ENCODE measurements at regions not wholly inside any gene's neighbourhood (a gene's known extent, or its start where the extent isn't known, plus 50 kb on each side); places are given as distances from the start of the nearest gene placed in this dataset.
"Not testable (repeated sequence)": the region's sequence is repeated elsewhere in the genome, so short reads cannot be mapped to it uniquely, and the experiment has no call there.

- TF ChIP-seq CTCF (IDR thresholded peaks at IDR 0.05); ZNF512 (CRISPR knock-in tag; IDR thresholded peaks at IDR 0.05; ENCODE audit: borderline replicate concordance); IRF1 (CRISPR knock-in tag; IDR thresholded peaks at IDR 0.05); PREB (CRISPR knock-in tag; IDR thresholded peaks at IDR 0.05; ENCODE audit: borderline replicate concordance); MAX (CRISPR knock-in tag; IDR thresholded peaks at IDR 0.05); ATF6 (CRISPR knock-in tag; IDR thresholded peaks at IDR 0.05); E2F5 (CRISPR knock-in tag; IDR thresholded peaks at IDR 0.05); KAT7 (CRISPR knock-in tag; IDR thresholded peaks at IDR 0.05; ENCODE audit: borderline replicate concordance); IRF2 (CRISPR knock-in tag; IDR thresholded peaks at IDR 0.05; ENCODE audit: borderline replicate concordance, low read depth); E2F4 (CRISPR knock-in tag; IDR thresholded peaks at IDR 0.05; ENCODE audit: borderline replicate concordance, low read depth); NFYB (CRISPR knock-in tag; conservative IDR thresholded peaks at IDR 0.05; ENCODE audit: low read depth); CREB1 (CRISPR knock-in tag; IDR thresholded peaks at IDR 0.05); ATF1 (CRISPR knock-in tag; IDR thresholded peaks at IDR 0.05): not testable (repeated sequence)
These were observed 55.9 kb upstream of the CSPG4 start for GRCh38 chr15:75768526-75768925.

Data from WTC11 (cell line).